Lower leg skin (tissue), 4 donors: ENCODE measurements at regions not wholly inside any gene's neighbourhood (a gene's known extent, or its start where the extent isn't known, plus 50 kb on each side); places are given as distances from the start of the nearest gene placed in this dataset.
"Not testable (repeated sequence)": the region's sequence is repeated elsewhere in the genome, so short reads cannot be mapped to it uniquely, and the experiment has no call there.

Experiments used
- DNase-seq, 2 donors: peaks; one replicate each; pipeline ENCODE4 v3.0.0-alpha.2; 2019; ENCODE audit warnings: low spot score in 2 of 2
- H3K4me3 ChIP-seq: fragments of 200-600 bp; sonication (generic); 2 replicates; pipeline ENCODE4 v1.5.1; 2017; ENCODE audit warnings: mild to moderate bottlenecking, low read depth; ENCODE audit not compliant: poor library complexity, severe bottlenecking
- POLR2A ChIP-seq, 2 donors: fragments of 450-650 bp; IDR thresholded peaks; one replicate each; pipeline ENCODE4 v1.6.1; 2016 to 2017; ENCODE audit warnings: antibody characterized with exemption in 2 of 2, mild to moderate bottlenecking in 1 of 2, moderate library complexity in 1 of 2
- WGBS, 2 donors: methylation state at CpG; one replicate each; pipeline ENCODE4 v1.1.5; 2018; 5-methylcytosine and 5-hydroxymethylcytosine counted together
- intact Hi-C: fragments of 100-400 bp; cut with DNase I; formaldehyde crosslinking; loops from one replicate; pipeline ENCODE4 v1.15.0; 2023; ENCODE audit warnings: low total_unique reads
- TF ChIP-seq, protein P1 (sequence below), 3 donors: fragments of 450-650 bp; IDR thresholded peaks; one replicate each; pipeline ENCODE4 v1.5.1; 2016; ENCODE audit warnings: antibody characterized with exemption in 3 of 3, mild to moderate bottlenecking in 3 of 3, moderate library complexity in 2 of 3

DNA sequence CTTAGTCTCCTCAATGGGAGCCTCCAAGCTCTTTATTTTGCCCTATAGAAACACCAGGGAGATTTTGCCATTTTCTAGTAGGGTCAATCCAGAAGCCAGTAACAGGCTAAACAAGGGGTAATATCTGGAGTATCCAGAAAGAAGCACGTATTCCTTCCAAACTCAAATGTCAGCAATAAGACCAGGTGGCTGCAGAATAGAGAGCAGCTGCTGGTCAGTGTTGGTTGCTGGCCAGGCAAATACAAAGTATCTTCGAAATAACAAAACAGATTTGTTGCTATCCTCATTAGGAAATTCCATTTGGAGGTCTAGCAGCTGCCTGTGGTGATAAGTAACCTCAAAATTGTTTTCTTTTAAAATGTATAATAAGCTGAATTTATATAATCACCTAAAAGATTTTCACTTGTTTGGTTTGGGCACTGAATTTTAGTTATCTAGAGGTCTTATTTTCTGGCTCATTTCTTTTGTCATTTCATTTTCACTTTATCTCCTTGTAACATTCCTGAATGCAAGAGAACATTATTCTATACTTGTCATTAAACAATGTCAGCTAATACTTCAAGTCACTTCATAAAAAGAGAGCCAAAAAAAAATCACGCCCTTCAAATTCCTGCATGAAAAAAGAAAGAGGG is 320.6 kb downstream of the DTHD1 start:
- 73 to 85% methylated on average over 3 of the region's 3 CpGs for WGBS, 2 donors
- DNase-seq, result no peak
- intact Hi-C loops, result no loop called here
- H3K4me3 ChIP-seq, result no peak overlapping the region
- TF ChIP-seq, protein P1, sequence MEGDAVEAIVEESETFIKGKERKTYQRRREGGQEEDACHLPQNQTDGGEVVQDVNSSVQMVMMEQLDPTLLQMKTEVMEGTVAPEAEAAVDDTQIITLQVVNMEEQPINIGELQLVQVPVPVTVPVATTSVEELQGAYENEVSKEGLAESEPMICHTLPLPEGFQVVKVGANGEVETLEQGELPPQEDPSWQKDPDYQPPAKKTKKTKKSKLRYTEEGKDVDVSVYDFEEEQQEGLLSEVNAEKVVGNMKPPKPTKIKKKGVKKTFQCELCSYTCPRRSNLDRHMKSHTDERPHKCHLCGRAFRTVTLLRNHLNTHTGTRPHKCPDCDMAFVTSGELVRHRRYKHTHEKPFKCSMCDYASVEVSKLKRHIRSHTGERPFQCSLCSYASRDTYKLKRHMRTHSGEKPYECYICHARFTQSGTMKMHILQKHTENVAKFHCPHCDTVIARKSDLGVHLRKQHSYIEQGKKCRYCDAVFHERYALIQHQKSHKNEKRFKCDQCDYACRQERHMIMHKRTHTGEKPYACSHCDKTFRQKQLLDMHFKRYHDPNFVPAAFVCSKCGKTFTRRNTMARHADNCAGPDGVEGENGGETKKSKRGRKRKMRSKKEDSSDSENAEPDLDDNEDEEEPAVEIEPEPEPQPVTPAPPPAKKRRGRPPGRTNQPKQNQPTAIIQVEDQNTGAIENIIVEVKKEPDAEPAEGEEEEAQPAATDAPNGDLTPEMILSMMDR (IDR thresholded peaks at IDR 0.05), result no peak
- TF ChIP-seq POLR2A (IDR thresholded peaks at IDR 0.05), result no peak

DNA sequence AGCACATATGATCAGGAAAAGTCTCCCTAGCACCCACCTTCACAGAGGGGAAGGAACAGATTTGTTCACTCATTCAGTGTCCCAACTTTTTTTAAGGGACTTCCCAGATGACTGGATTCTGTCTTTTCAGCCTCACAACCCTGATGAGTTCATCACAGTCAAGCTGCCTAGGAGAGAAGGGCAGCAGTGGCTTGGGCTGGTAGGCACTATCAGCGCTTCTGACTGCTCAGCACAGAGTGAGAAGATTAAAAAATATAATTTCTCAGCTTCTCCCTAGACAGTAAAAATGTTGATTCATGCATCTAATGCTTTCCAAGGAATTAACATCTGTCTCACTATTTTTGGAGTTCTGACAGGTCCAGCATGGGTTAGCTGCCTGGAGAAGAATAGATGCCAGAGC is 328.2 kb downstream of the DTHD1 start:
- TF ChIP-seq, protein P1 (IDR thresholded peaks at IDR 0.05), result no peak
- no peak for TF ChIP-seq POLR2A (IDR thresholded peaks at IDR 0.05)
- H3K4me3 ChIP-seq, result no peak overlapping the region
- 37 to 67% methylated on average over 1 of the region's 1 CpG for WGBS, 2 donors
- intact Hi-C loops, result no loop called here
- no peak for DNase-seq

DNA sequence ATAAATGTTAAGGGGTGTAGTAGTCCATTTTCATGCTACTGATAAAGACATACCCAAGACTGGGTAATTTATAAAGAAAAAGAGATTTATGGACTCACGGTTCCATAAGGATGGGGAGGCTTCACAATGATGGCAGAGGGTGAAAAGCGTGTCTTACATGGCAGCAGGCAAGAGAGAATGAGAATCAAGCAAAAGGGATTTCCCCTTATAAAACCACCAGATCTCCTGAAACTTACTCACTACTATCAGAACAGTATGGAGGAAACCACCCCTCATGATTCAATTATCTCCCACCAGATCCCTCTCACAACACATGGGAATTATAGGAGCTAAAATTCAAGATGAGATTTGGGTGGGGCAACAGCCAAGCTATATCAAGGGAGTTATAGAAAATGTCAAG is 329.2 kb downstream of the DTHD1 start:
- intact Hi-C loops, result no loop called here
- 87 to 92% methylated on average over 2 of the region's 2 CpGs for WGBS, 2 donors
- no peak for DNase-seq
- TF ChIP-seq, protein P1 (IDR thresholded peaks at IDR 0.05), result no peak
- no peak for TF ChIP-seq POLR2A (IDR thresholded peaks at IDR 0.05)
- H3K4me3 ChIP-seq, result no peak overlapping the region

DNA sequence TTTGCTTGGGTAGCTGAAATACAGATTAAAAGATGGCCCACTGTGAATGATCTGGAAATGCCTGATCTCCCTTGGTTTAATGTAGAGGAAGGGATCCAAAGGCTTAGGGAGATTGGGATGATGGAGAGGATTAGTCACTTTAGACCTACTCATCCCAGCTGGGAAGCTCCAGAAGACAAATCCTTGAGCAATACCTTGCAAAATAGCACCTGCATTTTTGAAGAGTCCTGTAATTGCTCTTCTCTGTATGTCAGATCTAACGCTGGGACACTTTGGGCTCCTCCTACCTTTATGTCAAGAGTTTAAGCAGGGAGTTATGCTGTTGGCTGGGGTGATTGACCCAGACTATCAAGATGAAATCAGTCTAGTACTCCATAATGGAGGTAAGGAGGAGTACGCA is 331.7 kb downstream of the DTHD1 start:
- intact Hi-C loops, result not testable (repeated sequence)

DNA sequence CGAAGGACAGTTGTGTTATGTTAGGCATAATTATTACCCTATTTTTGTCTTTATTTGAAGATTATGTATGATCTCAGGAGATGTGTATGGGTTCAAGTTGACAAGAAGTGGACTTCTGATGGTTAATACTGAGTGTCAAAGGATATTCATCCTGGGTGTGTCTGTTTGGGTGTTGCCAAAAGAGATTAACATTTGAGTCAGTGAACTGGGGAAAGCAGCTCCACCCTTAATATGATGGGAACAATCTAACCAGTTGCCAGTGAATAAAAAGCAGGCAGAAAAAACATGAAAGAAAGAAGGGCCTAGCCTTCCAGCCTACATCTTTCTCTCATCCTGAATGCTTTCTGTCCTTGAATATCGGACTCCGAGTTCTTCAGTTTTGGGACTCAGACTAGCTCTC is 332.6 kb downstream of the DTHD1 start:
- WGBS, 2 donors, result 81 to 82% methylated on average over 3 of the region's 3 CpGs
- TF ChIP-seq, protein P1 (IDR thresholded peaks at IDR 0.05), result no peak
- TF ChIP-seq POLR2A (IDR thresholded peaks at IDR 0.05), result no peak
- intact Hi-C loops, result no loop called here
- H3K4me3 ChIP-seq, result no peak overlapping the region
- DNase-seq, result no peak

More for the DNA sequence above, 331.7 kb downstream of the DTHD1 start:
- not testable (repeated sequence) for H3K4me3 ChIP-seq, DNase-seq
- WGBS, 2 donors, result 81 to 85% methylated on average over 2 of the region's 2 CpGs

DNA sequence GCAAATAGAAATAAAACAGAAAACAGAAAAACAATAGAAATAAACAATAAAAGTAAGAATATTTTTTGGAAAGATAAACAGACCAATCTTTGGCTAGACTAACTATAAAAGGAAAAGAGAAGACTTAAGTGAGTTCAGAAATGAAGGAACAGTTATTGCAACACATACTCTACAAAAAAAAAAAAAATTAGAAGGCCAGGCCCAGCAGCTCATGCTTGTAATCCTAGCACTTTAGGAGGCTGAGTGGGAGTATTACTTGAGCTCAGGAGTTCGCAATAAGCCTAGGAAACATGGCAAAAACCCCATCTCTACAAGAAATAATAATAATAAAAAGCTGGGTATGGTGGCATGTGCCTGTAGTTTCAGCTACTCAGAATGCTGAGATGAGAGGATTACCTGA is 336.7 kb downstream of the DTHD1 start:
- TF ChIP-seq, protein P1 (IDR thresholded peaks at IDR 0.05), result no peak
- no peak for TF ChIP-seq POLR2A (IDR thresholded peaks at IDR 0.05)
- intact Hi-C loops, result no loop called here
- WGBS, 2 donors, result 78 to 87% methylated on average over 1 of the region's 1 CpG
- no peak for DNase-seq
- no peak overlapping the region for H3K4me3 ChIP-seq
